Mucosa of descending colon (tissue), 3 donors: ENCODE measurements at regions not wholly inside any gene's neighbourhood (a gene's known extent, or its start where the extent isn't known, plus 50 kb on each side); places are given as distances from the start of the nearest gene placed in this dataset.

Experiments
- ATAC-seq: fragments of 200-7000 bp; cut with Tn5 transposase; one replicate; pipeline ENCODE4 v1.9.1; 2020; ENCODE audit warnings: mild to moderate bottlenecking, moderate library complexity
- DNase-seq, 3 donors: peaks; one replicate each; pipeline ENCODE4 v3.0.0-alpha.2; 2020
- H3K36me3 ChIP-seq: fragments of 200-600 bp; one replicate; pipeline ENCODE4 v1.8.0; 2021; ENCODE audit warnings: low read depth, mild to moderate bottlenecking
- H3K4me1 ChIP-seq: fragments of 200-600 bp; one replicate; pipeline ENCODE4 v1.8.0; 2021; ENCODE audit warnings: low read depth, mild to moderate bottlenecking
- H3K4me3 ChIP-seq: fragments of 200-600 bp; one replicate; pipeline ENCODE4 v1.8.0; 2021; ENCODE audit warnings: mild to moderate bottlenecking
- H3K9me3 ChIP-seq: fragments of 200-600 bp; one replicate; pipeline ENCODE4 v1.8.0; 2021; ENCODE audit warnings: mild to moderate bottlenecking
- intact Hi-C, 2 donors: fragments of 100-400 bp; cut with DNase I in 1 of 2; cut with micrococcal nuclease in 1 of 2; formaldehyde crosslinking; loops; one replicate each; pipeline versions ENCODE4 v1.11.0 to v1.11.1; 2022; cut with DNase I, micrococcal nuclease
- TF ChIP-seq, protein P1 (sequence below): fragments of 200-600 bp; IDR thresholded peaks from one replicate; pipeline ENCODE4 v1.8.0; 2022; ENCODE audit warnings: antibody characterized with exemption, mild to moderate bottlenecking
- donor health status: DM: no; HTN: no; CAD: no; lungs with moderate emphysema.
- donor health status: DM: no; HTN: no; CAD: no.
- donor health status: DM: no; HTN: yes; CAD: no.

DNA sequence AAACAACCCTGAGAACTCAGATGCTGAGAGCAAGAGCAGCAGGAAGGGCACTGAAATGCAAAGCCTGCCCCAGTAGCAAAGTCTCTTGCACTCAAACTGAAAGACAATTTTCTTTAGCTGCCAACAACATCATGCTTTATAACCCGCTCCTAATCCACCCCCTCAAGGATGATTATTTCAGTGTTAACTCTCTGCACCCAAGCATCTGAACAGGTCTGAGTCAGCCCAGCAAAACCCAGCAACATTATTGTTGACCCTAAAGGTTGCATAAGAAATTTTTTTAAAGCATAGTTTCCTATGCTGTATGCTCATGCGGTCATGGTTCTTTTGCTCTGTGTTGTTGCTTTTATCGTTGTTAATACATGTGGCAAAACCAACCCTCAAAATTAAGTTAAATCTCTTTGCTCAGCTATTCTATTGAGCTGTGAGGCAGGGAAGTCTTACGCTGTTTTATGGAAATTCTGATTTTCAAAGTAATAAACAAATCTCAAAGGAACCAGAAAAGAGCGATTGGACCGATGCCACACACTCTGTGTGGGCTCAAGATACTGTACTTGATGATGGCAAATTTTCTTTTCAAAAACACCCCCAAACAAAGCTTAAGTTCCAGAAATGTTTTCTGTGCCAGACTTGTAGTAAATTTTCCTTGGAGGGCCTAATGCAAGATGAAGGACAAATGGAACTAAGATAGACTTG lies 440.6 kb upstream of the MPDZ start:
- ATAC-seq: no peak
- TF ChIP-seq, protein P1, sequence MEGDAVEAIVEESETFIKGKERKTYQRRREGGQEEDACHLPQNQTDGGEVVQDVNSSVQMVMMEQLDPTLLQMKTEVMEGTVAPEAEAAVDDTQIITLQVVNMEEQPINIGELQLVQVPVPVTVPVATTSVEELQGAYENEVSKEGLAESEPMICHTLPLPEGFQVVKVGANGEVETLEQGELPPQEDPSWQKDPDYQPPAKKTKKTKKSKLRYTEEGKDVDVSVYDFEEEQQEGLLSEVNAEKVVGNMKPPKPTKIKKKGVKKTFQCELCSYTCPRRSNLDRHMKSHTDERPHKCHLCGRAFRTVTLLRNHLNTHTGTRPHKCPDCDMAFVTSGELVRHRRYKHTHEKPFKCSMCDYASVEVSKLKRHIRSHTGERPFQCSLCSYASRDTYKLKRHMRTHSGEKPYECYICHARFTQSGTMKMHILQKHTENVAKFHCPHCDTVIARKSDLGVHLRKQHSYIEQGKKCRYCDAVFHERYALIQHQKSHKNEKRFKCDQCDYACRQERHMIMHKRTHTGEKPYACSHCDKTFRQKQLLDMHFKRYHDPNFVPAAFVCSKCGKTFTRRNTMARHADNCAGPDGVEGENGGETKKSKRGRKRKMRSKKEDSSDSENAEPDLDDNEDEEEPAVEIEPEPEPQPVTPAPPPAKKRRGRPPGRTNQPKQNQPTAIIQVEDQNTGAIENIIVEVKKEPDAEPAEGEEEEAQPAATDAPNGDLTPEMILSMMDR: no peak
- Histone ChIP-seq H3K4me1 (no peaks in the 10 kb centered on the region), H3K4me3 (no peak overlapping the region), H3K9me3 (no peaks in the 10 kb centered on the region), H3K36me3 (no peaks in the 10 kb centered on the region)
- intact Hi-C loops: no loop called here
- no peak for DNase-seq

DNA sequence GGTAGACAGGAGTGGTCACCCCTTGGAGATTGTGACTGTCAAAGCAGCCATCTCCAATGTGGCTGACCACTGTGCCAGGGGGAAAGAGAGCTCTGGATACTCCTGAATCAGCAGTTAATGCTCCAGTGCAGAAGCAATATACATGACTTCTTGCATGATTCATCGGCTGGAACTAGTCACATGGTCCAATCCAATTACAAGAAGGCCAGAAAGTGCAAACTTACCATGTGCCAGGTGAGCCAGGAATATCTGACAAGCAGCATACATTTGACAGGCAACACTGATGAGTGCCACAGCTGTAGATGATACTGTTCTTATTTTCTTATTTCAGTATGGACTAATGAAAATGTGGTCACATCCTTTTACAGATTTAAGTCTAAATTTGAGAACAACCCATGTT lies 440.0 kb upstream of the MPDZ start:
- ATAC-seq (no peak), DNase-seq (no peak)
- H3K4me1 ChIP-seq: no peaks in the 10 kb centered on the region
- TF ChIP-seq, protein P1: no peak
- intact Hi-C loops: no loop called here
- no peaks in the 10 kb centered on the region for H3K9me3 ChIP-seq
- no peaks in the 10 kb centered on the region for H3K36me3 ChIP-seq
- H3K4me3 ChIP-seq: no peak overlapping the region

DNA sequence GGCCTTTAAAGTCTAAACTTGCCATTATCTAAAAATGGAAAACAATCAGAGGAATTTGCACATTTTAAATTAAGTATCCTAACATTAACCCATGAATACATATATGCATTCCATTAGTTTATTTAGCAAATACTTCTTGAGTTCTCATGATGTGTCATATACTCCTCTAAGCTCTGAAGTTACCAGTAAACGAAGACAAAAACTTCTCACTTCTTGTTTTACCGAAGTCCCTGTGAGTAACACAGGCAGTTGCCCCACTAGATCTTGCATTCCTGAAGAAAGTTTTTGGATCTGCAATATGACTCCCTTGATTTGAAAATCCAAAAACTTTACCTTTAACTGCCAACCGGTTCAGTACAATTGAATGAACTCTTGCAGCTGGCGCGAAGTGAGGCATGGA lies 439.0 kb upstream of the MPDZ start:
- intact Hi-C loops: no loop called here
- ATAC-seq: no peak

DNA sequence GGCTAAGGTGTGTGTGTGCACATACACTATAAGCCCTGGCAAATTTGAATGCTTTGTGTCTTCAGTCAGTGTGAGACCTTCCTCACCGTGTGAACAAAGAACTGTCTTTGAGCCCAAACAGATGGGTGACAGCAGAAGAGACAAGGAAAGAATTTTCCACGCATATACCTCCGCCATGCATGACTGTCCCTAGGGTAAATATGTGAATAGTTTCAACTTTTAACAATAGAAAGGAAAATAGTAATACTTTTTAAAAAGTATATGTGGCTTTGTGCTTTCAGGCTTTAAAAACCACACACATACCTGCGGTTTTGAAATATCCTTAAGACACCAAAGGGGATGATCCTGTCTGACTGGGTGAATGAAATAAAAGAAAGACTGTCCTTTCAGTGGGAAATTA lies 438.6 kb upstream of the MPDZ start:
- no peaks in the 10 kb centered on the region for H3K9me3 ChIP-seq
- no peak for ATAC-seq
- intact Hi-C loops: no loop called here
- H3K4me3 ChIP-seq: no peak overlapping the region
- TF ChIP-seq, protein P1: no peak
- no peaks in the 10 kb centered on the region for H3K4me1 ChIP-seq
- no peak for DNase-seq
- H3K36me3 ChIP-seq: no peaks in the 10 kb centered on the region

More for the DNA sequence above, 439.0 kb upstream of the MPDZ start:
- Histone ChIP-seq H3K4me3 (no peak overlapping the region), H3K36me3 (no peaks in the 10 kb centered on the region), H3K9me3 (no peaks in the 10 kb centered on the region), H3K4me1 (no peaks in the 10 kb centered on the region)
- TF ChIP-seq, protein P1: no peak
- DNase-seq: no peak

DNA sequence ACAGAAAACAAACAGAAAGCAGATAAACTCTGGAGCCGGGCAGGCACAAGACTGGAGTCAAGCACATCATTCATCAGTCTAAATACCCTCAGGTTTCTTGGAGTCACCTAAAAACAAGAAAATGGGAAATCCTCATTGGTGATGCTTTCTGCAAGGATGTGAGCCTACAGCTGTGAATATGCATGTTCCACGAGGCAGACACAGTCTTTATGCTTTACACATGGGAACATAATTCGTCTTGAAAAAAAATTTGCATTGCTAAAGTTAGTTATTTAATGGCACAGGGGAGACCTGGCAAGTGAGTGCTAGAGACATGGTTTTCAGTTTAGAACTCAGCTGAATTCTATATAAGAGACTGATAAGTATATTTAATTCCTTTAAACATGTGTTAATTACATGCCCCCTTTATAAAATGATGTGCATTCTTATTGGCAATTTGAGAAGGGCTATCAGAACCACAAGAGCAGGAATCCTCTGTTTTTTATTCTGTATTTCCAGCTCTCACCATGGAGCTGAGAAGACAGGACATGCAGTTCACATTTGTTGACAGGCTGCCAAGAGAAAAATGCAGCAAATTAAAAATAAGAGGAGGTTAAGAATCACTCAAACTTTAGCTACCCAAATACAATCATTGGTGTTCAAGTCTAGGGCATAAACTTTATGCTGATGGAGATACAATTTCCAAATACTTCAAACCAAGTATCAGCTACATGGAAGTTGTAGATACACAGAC lies 438.0 kb upstream of the MPDZ start:
- no peak for DNase-seq
- TF ChIP-seq, protein P1: no peak

More for the DNA sequence above, 438.0 kb upstream of the MPDZ start:
- Histone ChIP-seq H3K9me3 (no peaks in the 10 kb centered on the region), H3K4me3 (no peak overlapping the region), H3K4me1 (no peaks in the 10 kb centered on the region), H3K36me3 (no peaks in the 10 kb centered on the region)
- ATAC-seq: no peak
- intact Hi-C loops: no loop called here
